B cell (primary cell): ENCODE measurements at regions not wholly inside any gene's neighbourhood (a gene's known extent, or its start where the extent isn't known, plus 50 kb on each side); places are given as distances from the start of the nearest gene placed in this dataset.

Source experiments
- ATAC-seq: fragments of 200-7000 bp; cut with Tn5 transposase; one replicate; pipeline ENCODE4 v1.10.0; 2021; ENCODE audit warnings: low read depth, mild to moderate bottlenecking, moderate number of reproducible peaks, moderate library complexity
- CTCF ChIA-PET: fragments of 350-600 bp; sonication (Branson Sonifier 250); formaldehyde crosslinking; loops from one replicate; lab custom pipeline; 2021; ENCODE audit warnings: antibody characterized with exemption, inconsistent platforms; lab: Charles Lee
- POLR2A ChIA-PET: fragments of 350-600 bp; sonication (Branson Sonifier 250); formaldehyde crosslinking; loops from one replicate; lab custom pipeline; 2021; ENCODE audit warnings: antibody characterized with exemption; lab: Charles Lee
- DNase-seq: peaks from one replicate; pipeline ENCODE4 v3.0.0; 2013
- H2AFZ ChIP-seq: 2 replicates; pipeline ENCODE4 v1.6.1; 2012; ENCODE audit warnings: mild to moderate bottlenecking, low read depth, low read length; ENCODE audit not compliant: insufficient read depth, poor library complexity, severe bottlenecking
- H3K27ac ChIP-seq, 2 donors: 1 replicate in 1 of 2; 2 replicates in 1 of 2; pipeline ENCODE4 v1.5.1; 2012 to 2013; ENCODE audit warnings: low read length in 2 of 2, mild to moderate bottlenecking in 2 of 2, moderate library complexity in 1 of 2
- H3K27me3 ChIP-seq, 4 experiments: fragments of 200-600 bp in 1 of 4; sonication (generic) in 1 of 4; replicated peaks in 1 of 4; 1 replicate in 2 of 4; 2 replicates in 2 of 4; pipeline versions ENCODE4 v1.6.1 to v1.7.0; 2013 to 2016; ENCODE audit warnings: low read length in 3 of 4, mild to moderate bottlenecking in 2 of 4, mixed read lengths in 1 of 4, moderate library complexity in 1 of 4; ENCODE audit not compliant: insufficient read depth in 4 of 4, control insufficient read depth in 3 of 4; ENCODE audit errors: control extremely low read depth in 1 of 4
- H3K36me3 ChIP-seq, 2 experiments: replicated peaks in 1 of 2; 1 replicate in 1 of 2; 2 replicates in 1 of 2; pipeline versions ENCODE4 v1.6.1 to v1.7.1; 2013; ENCODE audit warnings: low read length in 1 of 2; ENCODE audit not compliant: insufficient read depth in 2 of 2, control insufficient read depth in 1 of 2; ENCODE audit errors: control extremely low read depth in 1 of 2, extremely low read depth in 1 of 2
- H3K4me1 ChIP-seq, 2 donors: fragments of 200-600 bp in 1 of 2; sonication (generic) in 1 of 2; 1 replicate in 1 of 2; 2 replicates in 1 of 2; pipeline versions ENCODE4 v1.5.1 to v1.6.1; 2013 to 2017; ENCODE audit warnings: low read length in 2 of 2; ENCODE audit not compliant: control insufficient read depth in 2 of 2, insufficient read depth in 2 of 2
- H3K4me2 ChIP-seq: replicated peaks from 2 replicates; pipeline ENCODE3; 2012; ENCODE audit warnings: mild to moderate bottlenecking, low read depth, low read length; ENCODE audit not compliant: poor library complexity, severe bottlenecking
- H3K4me3 ChIP-seq, 5 experiments: fragments of 200-600 bp in 1 of 5; sonication (generic) in 1 of 5; 1 replicate in 3 of 5; 2 replicates in 2 of 5; pipeline versions ENCODE4 v1.5.1 to v1.7.0; 2011 to 2016; ENCODE audit warnings: low read length in 4 of 5, mild to moderate bottlenecking in 4 of 5, low read depth in 2 of 5, control low read depth in 1 of 5, moderate library complexity in 1 of 5; ENCODE audit not compliant: insufficient read depth in 1 of 5; ENCODE audit errors: control extremely low read depth in 1 of 5, extremely low read depth in 1 of 5
- H3K79me2 ChIP-seq: fragments of 200-600 bp; sonication (generic); one replicate; pipeline ENCODE4 v1.6.0; 2016; ENCODE audit warnings: low read length; ENCODE audit not compliant: control insufficient read depth, insufficient read depth
- H3K9ac ChIP-seq: fragments of 200-600 bp; sonication (generic); 2 replicates; pipeline ENCODE4 v1.6.1; 2017; ENCODE audit warnings: mild to moderate bottlenecking, low read length, moderate library complexity
- H3K9me3 ChIP-seq, 3 donors: one replicate each; pipeline versions ENCODE4 v1.6.1 to v1.7.1; 2013; ENCODE audit warnings: low read length in 2 of 3; ENCODE audit not compliant: control insufficient read depth in 2 of 3, insufficient read depth in 1 of 3; ENCODE audit errors: control extremely low read depth in 1 of 3
- H4K20me1 ChIP-seq: 2 replicates; pipeline ENCODE4 v1.6.0; 2012; ENCODE audit warnings: mild to moderate bottlenecking, low read length; ENCODE audit not compliant: insufficient read depth, control insufficient read depth, poor library complexity, severe bottlenecking
- H3K27ac Mint-ChIP-seq: one replicate; pipeline ENCODE4 v1.8.0; 2021; ENCODE audit warnings: mixed read lengths
- H3K27me3 Mint-ChIP-seq: one replicate; pipeline ENCODE4 v1.8.0; 2021; ENCODE audit warnings: mixed read lengths
- H3K4me1 Mint-ChIP-seq: one replicate; pipeline ENCODE4 v1.8.0; 2021; ENCODE audit warnings: mixed read lengths
- H3K4me3 Mint-ChIP-seq: one replicate; pipeline ENCODE4 v1.8.0; 2021; ENCODE audit warnings: mixed read lengths
- H3K9me3 Mint-ChIP-seq: one replicate; pipeline ENCODE4 v1.8.0; 2022; ENCODE audit warnings: mixed read lengths; ENCODE audit not compliant: insufficient read depth
- CTCF ChIP-seq: fragments of 200-600 bp; IDR thresholded peaks from one replicate; pipeline ENCODE4 v1.8.0; 2022; ENCODE audit warnings: antibody characterized with exemption, mild to moderate bottlenecking
- EZH2 ChIP-seq: IDR thresholded peaks from 2 replicates; pipeline ENCODE4 v1.6.1; 2012; ENCODE audit warnings: borderline replicate concordance, low read depth, mild to moderate bottlenecking, moderate library complexity, low read length; ENCODE audit not compliant: insufficient read depth, poor library complexity, severe bottlenecking
- WGBS: methylation state at CpG from one replicate; pipeline ENCODE4 v1.1.5; 2013; ENCODE audit warnings: missing lambda C conversion rate; ENCODE audit not compliant: insufficient coverage; 5-methylcytosine and 5-hydroxymethylcytosine counted together
- intact Hi-C: fragments of 100-400 bp; cut with micrococcal nuclease; formaldehyde crosslinking; loops from one replicate; pipeline ENCODE4 v1.10.0; 2022

DNA sequence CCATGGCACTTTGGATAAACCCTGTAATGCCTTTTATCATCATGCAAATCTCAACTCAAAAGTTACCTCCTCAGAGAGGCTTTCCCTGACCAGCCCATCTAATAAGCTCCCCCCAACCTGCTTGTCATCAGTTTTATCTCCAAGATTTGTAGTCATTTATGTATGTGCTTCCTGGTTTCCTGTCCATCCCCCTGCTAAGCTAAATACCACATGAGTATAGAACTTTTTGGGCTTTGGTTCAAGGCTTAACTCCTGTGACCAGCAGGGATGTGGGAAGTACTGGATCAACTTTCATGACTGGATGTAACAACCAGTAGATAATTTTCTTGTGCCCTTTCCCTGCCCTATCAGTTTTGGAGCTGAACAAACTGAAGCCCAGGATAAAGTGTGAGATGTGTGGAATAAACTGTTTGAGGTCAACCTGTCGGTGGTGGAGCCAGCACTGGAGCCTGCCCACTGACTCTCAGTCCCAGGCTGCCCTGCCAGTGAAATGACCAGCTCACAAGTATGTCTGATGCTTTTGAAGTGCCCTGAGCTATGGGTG, 148.6 kb downstream of the CYP26A1 start:
- 100% methylated on average over 1 of the region's 1 CpG for WGBS
- POLR2A ChIA-PET, result no interaction called here

GRCh38 chr10:93222876-93223275, 149.2 kb downstream of the CYP26A1 start:
- ChIA-PET POLR2A (no interaction called here), CTCF (interaction anchor here (1.2 kb wide), 1 partner anchor 108 kb away, joined by 4 read pairs; no protein-coding TSS in a partner anchor)
- TF ChIP-seq EZH2, result no peak
- TF ChIP-seq CTCF, result no peak

More for the DNA sequence above, 148.6 kb downstream of the CYP26A1 start:
- intact Hi-C loops, result no loop called here
- Mint-ChIP-seq H3K4me1 (no peaks in the 10 kb centered on the region), H3K27me3 (peaks cover 18% of the 10 kb centered on the region), H3K9me3 (no peaks in the 10 kb centered on the region), H3K27ac (no peak overlapping the region), H3K4me3 (no peak overlapping the region)
- Histone ChIP-seq H3K4me1 (no peaks in the 10 kb centered on the region), H3K27ac (no peak overlapping the region), H3K9ac (no peak overlapping the region), H3K9me3 (no peaks in the 10 kb centered on the region), H3K36me3 (no peaks in the 10 kb centered on the region), H3K27me3 (no peaks in the 10 kb centered on the region), H3K79me2 (no peaks in the 10 kb centered on the region), H4K20me1 (no peaks in the 10 kb centered on the region), H3K4me2 (no peak overlapping the region), H2AFZ (no peak overlapping the region), H3K4me3 (no peak overlapping the region)
- no peak for DNase-seq
- TF ChIP-seq EZH2 (no peak), CTCF (no peak)
- no peak for ATAC-seq
- CTCF ChIA-PET, result interaction anchor here (1.2 kb wide), 1 partner anchor 107 kb away, joined by 4 read pairs; no protein-coding TSS in a partner anchor

More at GRCh38 chr10:93222876-93223275, 149.2 kb downstream of the CYP26A1 start:
- ATAC-seq (no peak), DNase-seq (no peak)
- Mint-ChIP-seq H3K4me1 (no peaks in the 10 kb centered on the region), H3K4me3 (no peak overlapping the region), H3K27ac (no peak overlapping the region), H3K27me3 (peaks cover 18% of the 10 kb centered on the region), H3K9me3 (no peaks in the 10 kb centered on the region)
- no peaks in the 10 kb centered on the region for H3K79me2 ChIP-seq
- intact Hi-C loops, result no loop called here
- no peak overlapping the region for H3K4me3 ChIP-seq
- no peaks in the 10 kb centered on the region for H3K4me1 ChIP-seq
- no peaks in the 10 kb centered on the region for H3K9me3 ChIP-seq
- H4K20me1 ChIP-seq, result no peaks in the 10 kb centered on the region
- H3K9ac ChIP-seq, result no peak overlapping the region
- H3K4me2 ChIP-seq, result no peak overlapping the region
- H2AFZ ChIP-seq, result no peak overlapping the region
- no peaks in the 10 kb centered on the region for H3K36me3 ChIP-seq
- no peaks in the 10 kb centered on the region for H3K27me3 ChIP-seq
- no peak overlapping the region for H3K27ac ChIP-seq
